Colonic mucosa (tissue), 4 donors: ENCODE measurements at regions not wholly inside any gene's neighbourhood (a gene's known extent, or its start where the extent isn't known, plus 50 kb on each side); places are given as distances from the start of the nearest gene placed in this dataset.

Experiments
- DNase-seq: peaks from one replicate; pipeline ENCODE4 v3.0.0-alpha.2; 2020
- H3K27ac ChIP-seq: fragments of 200-600 bp; one replicate; pipeline ENCODE4 v1.8.0; 2021
- H3K27me3 ChIP-seq: fragments of 200-600 bp; one replicate; pipeline ENCODE4 v1.8.0; 2021
- H3K36me3 ChIP-seq: fragments of 200-600 bp; one replicate; pipeline ENCODE4 v1.8.0; 2021
- H3K4me1 ChIP-seq: fragments of 200-600 bp; one replicate; pipeline ENCODE4 v1.8.0; 2021; ENCODE audit warnings: mild to moderate bottlenecking
- H3K4me3 ChIP-seq: fragments of 200-600 bp; one replicate; pipeline ENCODE4 v1.8.0; 2021
- H3K9ac ChIP-seq, 2 donors: one replicate each; pipeline ENCODE4 v1.7.0; 2013; ENCODE audit warnings: control low read depth in 2 of 2, low read depth in 2 of 2, low read length in 2 of 2
- H3K9me3 ChIP-seq: fragments of 200-600 bp; one replicate; pipeline ENCODE4 v1.8.0; 2021
- CTCF ChIP-seq: fragments of 200-600 bp; IDR thresholded peaks from one replicate; pipeline ENCODE4 v1.8.0; 2022; ENCODE audit warnings: antibody characterized with exemption, mild to moderate bottlenecking
- intact Hi-C: fragments of 100-400 bp; cut with DNase I; formaldehyde crosslinking; loops from one replicate; pipeline ENCODE4 v1.14.1; 2022
- donor health status: healthy.
- donor health status: DM: no; HTN: no; CAD: no.
- donor health status: DM: no; HTN: no; CAD: no.

GRCh38 chrX:42027367-42028000, 104.1 kb upstream of the CASK start:
- Histone ChIP-seq H3K4me1 (no peaks in the 10 kb centered on the region), H3K27ac (peak overlapping the region; percentile 63), H3K9ac (no peak overlapping the region), H3K27me3 (no peaks in the 10 kb centered on the region), H3K9me3 (no peaks in the 10 kb centered on the region), H3K4me3 (no peak overlapping the region), H3K36me3 (no peaks in the 10 kb centered on the region)
- intact Hi-C loops, result no loop called here
- no peak for DNase-seq
- TF ChIP-seq CTCF, result no peak

- H3K27ac ChIP-seq, result no peak overlapping the region
- no peak overlapping the region for H3K9ac ChIP-seq
- DNase-seq, result no peak
Observed at GRCh38 chrX:42025861-42026260, 102.5 kb upstream of the CASK start.

GRCh38 chrX:42023122-42023521, 99.8 kb upstream of the CASK start:
- Histone ChIP-seq H3K4me1 (no peaks in the 10 kb centered on the region), H3K9ac (no peak overlapping the region), H3K36me3 (no peaks in the 10 kb centered on the region), H3K27me3 (peaks cover 4% of the 10 kb centered on the region), H3K9me3 (no peaks in the 10 kb centered on the region), H3K27ac (no peak overlapping the region), H3K4me3 (no peak overlapping the region)
- no peak for DNase-seq
- intact Hi-C loops, result no loop called here
- no peak for TF ChIP-seq CTCF

More at GRCh38 chrX:42025861-42026260, 102.5 kb upstream of the CASK start:
- H3K27me3 ChIP-seq, result peaks cover 4% of the 10 kb centered on the region
- no peaks in the 10 kb centered on the region for H3K36me3 ChIP-seq
- H3K4me3 ChIP-seq, result no peak overlapping the region
- H3K9me3 ChIP-seq, result no peaks in the 10 kb centered on the region
- H3K4me1 ChIP-seq, result no peaks in the 10 kb centered on the region
- intact Hi-C loops, result no loop called here
- TF ChIP-seq CTCF, result no peak

GRCh38 chrX:42022158-42022557, 98.8 kb upstream of the CASK start:
- no peaks in the 10 kb centered on the region for H3K36me3 ChIP-seq
- no peak overlapping the region for H3K27ac ChIP-seq
- peaks cover 4% of the 10 kb centered on the region for H3K27me3 ChIP-seq
- H3K4me1 ChIP-seq, result no peaks in the 10 kb centered on the region
- no peaks in the 10 kb centered on the region for H3K9me3 ChIP-seq
- H3K9ac ChIP-seq, result no peak overlapping the region
- intact Hi-C loops, result no loop called here
- no peak for TF ChIP-seq CTCF
- no peak for DNase-seq
- no peak overlapping the region for H3K4me3 ChIP-seq

- H3K4me1 ChIP-seq, result no peaks in the 10 kb centered on the region
- no peaks in the 10 kb centered on the region for H3K36me3 ChIP-seq
- H3K27me3 ChIP-seq, result peaks cover 4% of the 10 kb centered on the region
- H3K27ac ChIP-seq, result no peak overlapping the region
- no peak for DNase-seq
- no peak for TF ChIP-seq CTCF
- H3K9ac ChIP-seq, result no peak overlapping the region
- H3K9me3 ChIP-seq, result no peaks in the 10 kb centered on the region
- H3K4me3 ChIP-seq, result no peak overlapping the region
- intact Hi-C loops, result no loop called here
Observed at GRCh38 chrX:42021058-42021457, 97.7 kb upstream of the CASK start.
